ENCODE measurements at regions not wholly inside any gene's neighbourhood (a gene's known extent, or its start where the extent isn't known, plus 50 kb on each side); places are given as distances from the start of the nearest gene placed in this dataset.

- no peak overlapping the region for H3K27ac Mint-ChIP-seq
- no peaks in the 10 kb centered on the region for H3K9me3 Mint-ChIP-seq
- H3K4me1 Mint-ChIP-seq: peaks cover 6% of the 10 kb centered on the region
- DNase-seq: no peak
- peaks cover 2% of the 10 kb centered on the region for H3K36me3 Mint-ChIP-seq
- peaks cover 49% of the 10 kb centered on the region for H3K27me3 Mint-ChIP-seq
- H3K4me3 Mint-ChIP-seq: no peak overlapping the region
These were observed 101.8 kb upstream of the DIO3 start for GRCh38 chr14:101459551-101459900.

GRCh38 chr14:101460521-101460920, 100.8 kb upstream of the DIO3 start:
- Mint-ChIP-seq H3K4me3 (no peak overlapping the region), H3K4me1 (peaks cover 6% of the 10 kb centered on the region), H3K9me3 (no peaks in the 10 kb centered on the region), H3K27me3 (peaks cover 39% of the 10 kb centered on the region), H3K27ac (no peak overlapping the region), H3K36me3 (peaks cover 2% of the 10 kb centered on the region)
- DNase-seq: no peak

- Mint-ChIP-seq H3K27ac (no peak overlapping the region), H3K27me3 (peaks cover 32% of the 10 kb centered on the region), H3K4me1 (peaks cover 6% of the 10 kb centered on the region), H3K4me3 (no peak overlapping the region), H3K9me3 (no peaks in the 10 kb centered on the region), H3K36me3 (peaks cover 2% of the 10 kb centered on the region)
- no peak for DNase-seq
These were observed 100.1 kb upstream of the DIO3 start for GRCh38 chr14:101460986-101461750.

- Mint-ChIP-seq H3K4me1 (peaks cover 3% of the 10 kb centered on the region), H3K9me3 (no peaks in the 10 kb centered on the region), H3K4me3 (no peak overlapping the region), H3K36me3 (peaks cover 1% of the 10 kb centered on the region), H3K27ac (no peak overlapping the region), H3K27me3 (peaks cover 28% of the 10 kb centered on the region)
- DNase-seq: no peak
These were observed 99.4 kb upstream of the DIO3 start for GRCh38 chr14:101461891-101462290.

GRCh38 chr14:101462726-101463565, 98.3 kb upstream of the DIO3 start:
- no peak overlapping the region for H3K27ac Mint-ChIP-seq

GRCh38 chr14:101463566-101464171, 97.6 kb upstream of the DIO3 start:
- no peaks in the 10 kb centered on the region for H3K9me3 Mint-ChIP-seq
- peaks cover 25% of the 10 kb centered on the region for H3K27me3 Mint-ChIP-seq
- no peaks in the 10 kb centered on the region for H3K36me3 Mint-ChIP-seq
- DNase-seq: no peak
- no peak overlapping the region for H3K27ac Mint-ChIP-seq
- no peak overlapping the region for H3K4me3 Mint-ChIP-seq
- peaks cover 2% of the 10 kb centered on the region for H3K4me1 Mint-ChIP-seq

More at GRCh38 chr14:101462726-101463565, 98.3 kb upstream of the DIO3 start:
- Mint-ChIP-seq H3K9me3 (no peaks in the 10 kb centered on the region), H3K27me3 (peaks cover 25% of the 10 kb centered on the region), H3K36me3 (no peaks in the 10 kb centered on the region), H3K4me1 (peaks cover 2% of the 10 kb centered on the region), H3K4me3 (no peak overlapping the region)
- DNase-seq: no peak

- no peak for DNase-seq
- no peaks in the 10 kb centered on the region for H3K9me3 Mint-ChIP-seq
These were observed 96.8 kb upstream of the DIO3 start for GRCh38 chr14:101464310-101464983.

GRCh38 chr14:101464984-101465794, 96.1 kb upstream of the DIO3 start:
- no peak overlapping the region for H3K27ac Mint-ChIP-seq
- H3K27me3 Mint-ChIP-seq: peaks cover 18% of the 10 kb centered on the region
- H3K4me1 Mint-ChIP-seq: peaks cover 2% of the 10 kb centered on the region
- no peaks in the 10 kb centered on the region for H3K9me3 Mint-ChIP-seq
- H3K36me3 Mint-ChIP-seq: no peaks in the 10 kb centered on the region
- H3K4me3 Mint-ChIP-seq: no peak overlapping the region
- DNase-seq: no peak

More at GRCh38 chr14:101464310-101464983, 96.8 kb upstream of the DIO3 start:
- peaks cover 2% of the 10 kb centered on the region for H3K4me1 Mint-ChIP-seq
- H3K36me3 Mint-ChIP-seq: no peaks in the 10 kb centered on the region
- H3K27ac Mint-ChIP-seq: no peak overlapping the region
- H3K27me3 Mint-ChIP-seq: peaks cover 21% of the 10 kb centered on the region
- no peak overlapping the region for H3K4me3 Mint-ChIP-seq

- no peaks in the 10 kb centered on the region for H3K36me3 Mint-ChIP-seq
- H3K9me3 Mint-ChIP-seq: no peaks in the 10 kb centered on the region
- peaks cover 11% of the 10 kb centered on the region for H3K27me3 Mint-ChIP-seq
- no peak overlapping the region for H3K27ac Mint-ChIP-seq
- no peak overlapping the region for H3K4me3 Mint-ChIP-seq
- H3K4me1 Mint-ChIP-seq: no peaks in the 10 kb centered on the region
- DNase-seq: no peak
These were observed 95.4 kb upstream of the DIO3 start for GRCh38 chr14:101465795-101466448.

- H3K4me1 Mint-ChIP-seq: no peaks in the 10 kb centered on the region
- H3K4me3 Mint-ChIP-seq: no peak overlapping the region
- no peaks in the 10 kb centered on the region for H3K9me3 Mint-ChIP-seq
- peaks cover 4% of the 10 kb centered on the region for H3K27me3 Mint-ChIP-seq
- DNase-seq: no peak
- H3K36me3 Mint-ChIP-seq: no peaks in the 10 kb centered on the region
- H3K27ac Mint-ChIP-seq: no peak overlapping the region
These were observed 94.7 kb upstream of the DIO3 start for GRCh38 chr14:101466456-101467180.

GRCh38 chr14:101467181-101467926, 93.9 kb upstream of the DIO3 start:
- no peaks in the 10 kb centered on the region for H3K4me1 Mint-ChIP-seq
- no peak for DNase-seq
- peaks cover 3% of the 10 kb centered on the region for H3K27me3 Mint-ChIP-seq
- H3K27ac Mint-ChIP-seq: no peak overlapping the region
- H3K9me3 Mint-ChIP-seq: no peaks in the 10 kb centered on the region
- no peak overlapping the region for H3K4me3 Mint-ChIP-seq
- no peaks in the 10 kb centered on the region for H3K36me3 Mint-ChIP-seq

- Mint-ChIP-seq H3K4me1 (no peaks in the 10 kb centered on the region), H3K9me3 (no peaks in the 10 kb centered on the region)
These were observed 91.7 kb upstream of the DIO3 start for GRCh38 chr14:101469382-101470247.

More at GRCh38 chr14:101469382-101470247, 91.7 kb upstream of the DIO3 start:
- no peaks in the 10 kb centered on the region for H3K36me3 Mint-ChIP-seq
- no peak overlapping the region for H3K4me3 Mint-ChIP-seq
- H3K27ac Mint-ChIP-seq: no peak overlapping the region
- DNase-seq: no peak
- H3K27me3 Mint-ChIP-seq: peaks cover 3% of the 10 kb centered on the region
